ENCODE measurements at regions not wholly inside any gene's neighbourhood (a gene's known extent, or its start where the extent isn't known, plus 50 kb on each side); places are given as distances from the start of the nearest gene placed in this dataset.

DNA sequence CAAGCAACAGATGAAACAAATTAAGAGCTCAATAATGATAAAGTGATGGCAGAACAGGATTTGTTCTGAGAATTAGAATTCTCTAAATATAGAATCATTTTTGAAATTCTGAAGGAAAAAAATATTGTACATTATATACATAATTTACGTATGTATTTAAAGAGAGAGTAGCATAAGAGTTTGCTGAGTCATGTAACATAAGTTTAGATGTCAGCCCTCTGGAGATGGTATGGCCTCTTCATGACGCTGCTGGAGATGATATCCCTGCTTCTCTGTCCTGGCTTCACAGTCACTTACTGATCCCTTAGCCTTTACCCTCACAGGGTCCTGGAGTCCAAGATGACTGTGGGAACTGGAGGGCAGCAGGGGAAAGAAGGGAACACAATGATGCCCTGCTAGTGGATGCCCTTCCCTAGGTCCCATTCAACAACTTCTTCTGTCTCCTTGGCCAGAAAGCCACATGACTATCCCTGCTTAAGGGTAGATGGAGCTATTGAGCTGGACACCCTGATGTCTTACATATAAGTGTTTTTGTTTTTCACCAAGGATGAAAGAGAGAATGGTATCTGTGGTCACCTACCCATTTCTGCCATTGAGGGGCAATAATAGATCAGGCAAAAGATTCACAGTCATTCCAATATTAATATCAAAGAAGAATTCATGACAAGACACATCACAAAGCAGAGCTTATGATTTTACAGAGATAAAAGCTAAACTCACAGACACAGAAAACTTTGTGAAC is 753.1 kb downstream of the TBC1D22A start:
- TF ChIP-seq, protein P1, sequence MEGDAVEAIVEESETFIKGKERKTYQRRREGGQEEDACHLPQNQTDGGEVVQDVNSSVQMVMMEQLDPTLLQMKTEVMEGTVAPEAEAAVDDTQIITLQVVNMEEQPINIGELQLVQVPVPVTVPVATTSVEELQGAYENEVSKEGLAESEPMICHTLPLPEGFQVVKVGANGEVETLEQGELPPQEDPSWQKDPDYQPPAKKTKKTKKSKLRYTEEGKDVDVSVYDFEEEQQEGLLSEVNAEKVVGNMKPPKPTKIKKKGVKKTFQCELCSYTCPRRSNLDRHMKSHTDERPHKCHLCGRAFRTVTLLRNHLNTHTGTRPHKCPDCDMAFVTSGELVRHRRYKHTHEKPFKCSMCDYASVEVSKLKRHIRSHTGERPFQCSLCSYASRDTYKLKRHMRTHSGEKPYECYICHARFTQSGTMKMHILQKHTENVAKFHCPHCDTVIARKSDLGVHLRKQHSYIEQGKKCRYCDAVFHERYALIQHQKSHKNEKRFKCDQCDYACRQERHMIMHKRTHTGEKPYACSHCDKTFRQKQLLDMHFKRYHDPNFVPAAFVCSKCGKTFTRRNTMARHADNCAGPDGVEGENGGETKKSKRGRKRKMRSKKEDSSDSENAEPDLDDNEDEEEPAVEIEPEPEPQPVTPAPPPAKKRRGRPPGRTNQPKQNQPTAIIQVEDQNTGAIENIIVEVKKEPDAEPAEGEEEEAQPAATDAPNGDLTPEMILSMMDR (IDR thresholded peaks at IDR 0.05 in 2 of 3, conservative IDR thresholded peaks at IDR 0.05 in 1 of 3; ENCODE audit: borderline replicate concordance in 1 of 3, insufficient read depth in 1 of 3, low read depth in 2 of 3, low read length in 2 of 3): peak; percentile 10 to 24 (median 11); a peak in 3 of 6 replicates
- TF ChIP-seq EGR1 (IDR thresholded peaks at IDR 0.05; ENCODE audit: low read depth) (no peak), POLR2A (IDR thresholded peaks at IDR 0.05; ENCODE audit: borderline replicate concordance, extremely low read depth, insufficient read depth, insufficient read length) (no peak), POLR2AphosphoS5 (IDR thresholded peaks at IDR 0.05; ENCODE audit: low read depth, low read length) (no peak), EZH2 (IDR thresholded peaks at IDR 0.05) (no peak), SP1 (IDR thresholded peaks at IDR 0.05; ENCODE audit: low read depth) (no peak), FOSL1 (IDR thresholded peaks at IDR 0.05; ENCODE audit: low read depth) (no peak), ZNF274 (IDR thresholded peaks at IDR 0.05; ENCODE audit: low read depth, low read length) (no peak)
- TF ChIP-seq, protein P2, sequence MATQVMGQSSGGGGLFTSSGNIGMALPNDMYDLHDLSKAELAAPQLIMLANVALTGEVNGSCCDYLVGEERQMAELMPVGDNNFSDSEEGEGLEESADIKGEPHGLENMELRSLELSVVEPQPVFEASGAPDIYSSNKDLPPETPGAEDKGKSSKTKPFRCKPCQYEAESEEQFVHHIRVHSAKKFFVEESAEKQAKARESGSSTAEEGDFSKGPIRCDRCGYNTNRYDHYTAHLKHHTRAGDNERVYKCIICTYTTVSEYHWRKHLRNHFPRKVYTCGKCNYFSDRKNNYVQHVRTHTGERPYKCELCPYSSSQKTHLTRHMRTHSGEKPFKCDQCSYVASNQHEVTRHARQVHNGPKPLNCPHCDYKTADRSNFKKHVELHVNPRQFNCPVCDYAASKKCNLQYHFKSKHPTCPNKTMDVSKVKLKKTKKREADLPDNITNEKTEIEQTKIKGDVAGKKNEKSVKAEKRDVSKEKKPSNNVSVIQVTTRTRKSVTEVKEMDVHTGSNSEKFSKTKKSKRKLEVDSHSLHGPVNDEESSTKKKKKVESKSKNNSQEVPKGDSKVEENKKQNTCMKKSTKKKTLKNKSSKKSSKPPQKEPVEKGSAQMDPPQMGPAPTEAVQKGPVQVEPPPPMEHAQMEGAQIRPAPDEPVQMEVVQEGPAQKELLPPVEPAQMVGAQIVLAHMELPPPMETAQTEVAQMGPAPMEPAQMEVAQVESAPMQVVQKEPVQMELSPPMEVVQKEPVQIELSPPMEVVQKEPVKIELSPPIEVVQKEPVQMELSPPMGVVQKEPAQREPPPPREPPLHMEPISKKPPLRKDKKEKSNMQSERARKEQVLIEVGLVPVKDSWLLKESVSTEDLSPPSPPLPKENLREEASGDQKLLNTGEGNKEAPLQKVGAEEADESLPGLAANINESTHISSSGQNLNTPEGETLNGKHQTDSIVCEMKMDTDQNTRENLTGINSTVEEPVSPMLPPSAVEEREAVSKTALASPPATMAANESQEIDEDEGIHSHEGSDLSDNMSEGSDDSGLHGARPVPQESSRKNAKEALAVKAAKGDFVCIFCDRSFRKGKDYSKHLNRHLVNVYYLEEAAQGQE (IDR thresholded peaks at IDR 0.05; ENCODE audit: low read depth): no peak
- TF ChIP-seq, protein P3, sequence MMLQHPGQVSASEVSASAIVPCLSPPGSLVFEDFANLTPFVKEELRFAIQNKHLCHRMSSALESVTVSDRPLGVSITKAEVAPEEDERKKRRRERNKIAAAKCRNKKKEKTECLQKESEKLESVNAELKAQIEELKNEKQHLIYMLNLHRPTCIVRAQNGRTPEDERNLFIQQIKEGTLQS (IDR thresholded peaks at IDR 0.05): no peak
